Uterus (tissue), 2 donors: ENCODE measurements at regions not wholly inside any gene's neighbourhood (a gene's known extent, or its start where the extent isn't known, plus 50 kb on each side); places are given as distances from the start of the nearest gene placed in this dataset.

ENCODE experiments used
- CTCF ChIP-seq, 4 experiments: fragments of 200-600 bp in 2 of 4; fragments of 450-650 bp in 2 of 4; sonication (generic) in 2 of 4; IDR thresholded peaks; one replicate each; pipeline ENCODE4 v1.5.1; 2016 to 2019; ENCODE audit warnings: antibody characterized with exemption in 4 of 4, mild to moderate bottlenecking in 2 of 4, moderate library complexity in 1 of 4
- POLR2A ChIP-seq, 2 donors: fragments of 450-650 bp; IDR thresholded peaks; one replicate each; pipeline ENCODE4 v1.6.1; 2016; ENCODE audit warnings: antibody characterized with exemption in 2 of 2, mild to moderate bottlenecking in 1 of 2, moderate library complexity in 1 of 2

GRCh38 chr20:50445354-50446151, 64.6 kb upstream of the PTPN1 start:
- TF ChIP-seq CTCF (IDR thresholded peaks at IDR 0.05) (no peak), POLR2A (IDR thresholded peaks at IDR 0.05) (no peak)
